Tibial nerve (tissue), 4 donors: ENCODE measurements at regions not wholly inside any gene's neighbourhood (a gene's known extent, or its start where the extent isn't known, plus 50 kb on each side); places are given as distances from the start of the nearest gene placed in this dataset.

Experiments
- CTCF ChIP-seq, 5 experiments: fragments of 200-600 bp in 3 of 5; fragments of 450-650 bp in 2 of 5; sonication (generic) in 3 of 5; IDR thresholded peaks; one replicate each; pipeline ENCODE4 v1.5.1; 2016 to 2019; ENCODE audit warnings: antibody characterized with exemption in 5 of 5, mild to moderate bottlenecking in 3 of 5, moderate library complexity in 2 of 5
- EP300 ChIP-seq, 2 donors: sonication (generic); formaldehyde crosslinking; IDR thresholded peaks; one replicate each; pipeline ENCODE4 v1.6.1; 2017; ENCODE audit warnings: antibody characterized with exemption in 2 of 2, mild to moderate bottlenecking in 1 of 2
- POLR2A ChIP-seq, 2 donors: fragments of 450-650 bp; IDR thresholded peaks; one replicate each; pipeline ENCODE4 v1.6.1; 2017; ENCODE audit warnings: antibody characterized with exemption in 2 of 2, mild to moderate bottlenecking in 2 of 2, moderate library complexity in 2 of 2

- no peak for TF ChIP-seq POLR2A (IDR thresholded peaks at IDR 0.05)
- TF ChIP-seq CTCF (IDR thresholded peaks at IDR 0.05) = no peak
- no peak for TF ChIP-seq EP300 (IDR thresholded peaks at IDR 0.05)
Measured at GRCh38 chr10:20489961-20490360, 407.1 kb downstream of the NEBL start.
